Kidney (tissue), 13 donors: ENCODE measurements at regions not wholly inside any gene's neighbourhood (a gene's known extent, or its start where the extent isn't known, plus 50 kb on each side); places are given as distances from the start of the nearest gene placed in this dataset.
A peak's percentile ranks its signal among the peaks of the same experiment; 100 is the strongest.

ENCODE experiments used
- DNase-seq, 5 donors: peaks; one replicate each; pipeline ENCODE4 v3.0.0-alpha.2; 2013 to 2020
- FAIRE-seq: peaks from 2 replicates; lab custom pipeline; 2012; peaks lifted over from hg19 to GRCh38; lab: Jason Lieb, UNC
- H3K27ac ChIP-seq, 2 donors: one replicate each; pipeline ENCODE4 v1.7.0; 2013; ENCODE audit warnings: low read depth in 2 of 2, low read length in 2 of 2, inconsistent platforms in 1 of 2
- H3K27me3 ChIP-seq: one replicate; pipeline ENCODE4 v1.7.1; 2013; ENCODE audit warnings: low read length, inconsistent platforms; ENCODE audit not compliant: control insufficient read depth, insufficient read depth
- H3K36me3 ChIP-seq, 3 donors: one replicate each; pipeline versions ENCODE4 v1.7.0 to v1.7.1; 2013; ENCODE audit warnings: low read length in 3 of 3, control low read depth in 1 of 3, inconsistent platforms in 1 of 3; ENCODE audit not compliant: insufficient read depth in 3 of 3, control insufficient read depth in 2 of 3
- H3K4me1 ChIP-seq, 3 donors: one replicate each; pipeline versions ENCODE4 v1.7.0 to v1.7.1; 2013; ENCODE audit warnings: low read length in 3 of 3, inconsistent platforms in 1 of 3, low read depth in 1 of 3; ENCODE audit not compliant: control insufficient read depth in 2 of 3, insufficient read depth in 2 of 3
- H3K4me3 ChIP-seq, 3 donors: one replicate each; pipeline versions ENCODE4 v1.7.0 to v1.8.1; 2013; ENCODE audit warnings: low read length in 3 of 3, control low read depth in 1 of 3, inconsistent platforms in 1 of 3
- H3K9ac ChIP-seq, 3 donors: one replicate each; pipeline versions ENCODE4 v1.7.0 to v1.7.1; 2013; ENCODE audit warnings: low read length in 3 of 3, control low read depth in 1 of 3, inconsistent platforms in 1 of 3
- H3K9me3 ChIP-seq, 3 donors: one replicate each; pipeline versions ENCODE4 v1.7.0 to v1.7.1; 2013; ENCODE audit warnings: low read length in 3 of 3, control low read depth in 1 of 3, inconsistent platforms in 1 of 3; ENCODE audit not compliant: control insufficient read depth in 2 of 3, insufficient read depth in 1 of 3
- intact Hi-C: fragments of 100-400 bp; cut with DNase I; formaldehyde crosslinking; loops from one replicate; pipeline ENCODE4 v1.11.1; 2022
- TF ChIP-seq, protein P1 (sequence below): IDR thresholded peaks from 3 replicates; pipeline ENCODE4 v1.5.1; 2012; ENCODE audit warnings: mild to moderate bottlenecking, moderate library complexity, borderline replicate concordance; ENCODE audit not compliant: insufficient read depth; ENCODE audit errors: extremely low read depth
- donor health status: control.
- donor health status: control.
- donor health status: control.
- donor health status: control.
- donor health status: control.
- donor health status: DM: yes; HTN: yes; CAD: no.
- donor health status: Normal renal cell carcinoma (clear cell type).

- Histone ChIP-seq H3K9me3 (no peaks in the 10 kb centered on the region), H3K4me3 (no peak overlapping the region), H3K9ac (no peak overlapping the region), H3K27ac (peak overlapping the region in 1 of 2 donors; percentile 3), H3K36me3 (no peaks in the 10 kb centered on the region), H3K27me3 (no peaks in the 10 kb centered on the region), H3K4me1 (peaks cover 0 to 6% (median 5%) of the 10 kb centered on the region in 3 donors)
- intact Hi-C loops, result no loop called here
- TF ChIP-seq, protein P1, sequence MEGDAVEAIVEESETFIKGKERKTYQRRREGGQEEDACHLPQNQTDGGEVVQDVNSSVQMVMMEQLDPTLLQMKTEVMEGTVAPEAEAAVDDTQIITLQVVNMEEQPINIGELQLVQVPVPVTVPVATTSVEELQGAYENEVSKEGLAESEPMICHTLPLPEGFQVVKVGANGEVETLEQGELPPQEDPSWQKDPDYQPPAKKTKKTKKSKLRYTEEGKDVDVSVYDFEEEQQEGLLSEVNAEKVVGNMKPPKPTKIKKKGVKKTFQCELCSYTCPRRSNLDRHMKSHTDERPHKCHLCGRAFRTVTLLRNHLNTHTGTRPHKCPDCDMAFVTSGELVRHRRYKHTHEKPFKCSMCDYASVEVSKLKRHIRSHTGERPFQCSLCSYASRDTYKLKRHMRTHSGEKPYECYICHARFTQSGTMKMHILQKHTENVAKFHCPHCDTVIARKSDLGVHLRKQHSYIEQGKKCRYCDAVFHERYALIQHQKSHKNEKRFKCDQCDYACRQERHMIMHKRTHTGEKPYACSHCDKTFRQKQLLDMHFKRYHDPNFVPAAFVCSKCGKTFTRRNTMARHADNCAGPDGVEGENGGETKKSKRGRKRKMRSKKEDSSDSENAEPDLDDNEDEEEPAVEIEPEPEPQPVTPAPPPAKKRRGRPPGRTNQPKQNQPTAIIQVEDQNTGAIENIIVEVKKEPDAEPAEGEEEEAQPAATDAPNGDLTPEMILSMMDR, result no peak
- FAIRE-seq (no peak), DNase-seq (peak in 1 of 5 donors; percentile 68)
These were observed 480.9 kb upstream of the NOX3 start for GRCh38 chr6:155936551-155936950.

- FAIRE-seq (no peak), DNase-seq (no peak)
- H3K9me3 ChIP-seq, result no peaks in the 10 kb centered on the region
- H3K27me3 ChIP-seq, result no peaks in the 10 kb centered on the region
- intact Hi-C loops, result no loop called here
- H3K36me3 ChIP-seq, result no peaks in the 10 kb centered on the region
- no peak overlapping the region for H3K4me3 ChIP-seq
- no peak overlapping the region for H3K9ac ChIP-seq
- peak overlapping the region in 1 of 2 donors; percentile 27 for H3K27ac ChIP-seq
- TF ChIP-seq, protein P1, result no peak
- peaks cover 0 to 6% (median 5%) of the 10 kb centered on the region in 3 donors for H3K4me1 ChIP-seq
These were observed 480.5 kb upstream of the NOX3 start for GRCh38 chr6:155936127-155936526.

DNA sequence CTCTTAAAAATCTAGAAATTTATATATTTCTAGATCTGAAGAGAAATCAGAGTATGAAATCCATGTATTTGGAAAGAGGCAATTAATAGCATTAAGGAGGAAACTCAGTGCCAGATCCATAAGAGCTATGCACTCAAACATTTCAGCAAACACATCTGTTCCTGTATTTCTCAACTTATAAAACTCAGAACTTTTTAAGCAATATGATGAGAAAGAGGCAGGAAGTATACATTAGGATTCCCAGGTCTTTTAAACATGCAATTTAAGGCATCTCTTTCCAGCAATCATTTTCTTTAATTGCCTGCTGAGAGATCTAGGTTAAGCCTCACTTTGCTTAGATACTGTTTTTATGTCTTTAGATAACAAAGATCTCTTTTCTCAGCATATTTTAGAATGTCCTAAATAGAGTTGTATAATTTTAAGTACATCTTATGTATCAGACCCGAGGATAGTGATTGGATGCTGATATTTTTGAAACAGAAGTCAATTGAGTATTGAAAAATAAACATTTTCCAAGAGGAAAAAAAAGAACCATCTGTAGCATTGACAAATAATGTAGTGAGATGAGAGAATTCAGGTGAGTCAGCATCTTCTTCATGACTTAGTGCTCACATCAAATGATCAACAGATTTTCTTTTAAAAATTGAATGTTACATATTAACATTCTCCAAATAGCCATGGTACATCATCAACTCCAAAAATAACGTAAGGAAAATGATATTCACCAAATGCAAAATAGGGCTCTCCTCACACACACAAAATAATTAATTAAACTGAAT is 461.4 kb upstream of the NOX3 start:
- Histone ChIP-seq H3K27me3 (no peaks in the 10 kb centered on the region), H3K27ac (no peak overlapping the region), H3K9ac (no peak overlapping the region), H3K36me3 (no peaks in the 10 kb centered on the region), H3K4me1 (no peaks in the 10 kb centered on the region), H3K4me3 (no peak overlapping the region), H3K9me3 (no peaks in the 10 kb centered on the region)
- TF ChIP-seq, protein P1, result no peak
- intact Hi-C loops, result no loop called here
- DNase-seq (no peak), FAIRE-seq (no peak)
